ENCODE measurements at regions not wholly inside any gene's neighbourhood (a gene's known extent, or its start where the extent isn't known, plus 50 kb on each side); places are given as distances from the start of the nearest gene placed in this dataset.

DNA sequence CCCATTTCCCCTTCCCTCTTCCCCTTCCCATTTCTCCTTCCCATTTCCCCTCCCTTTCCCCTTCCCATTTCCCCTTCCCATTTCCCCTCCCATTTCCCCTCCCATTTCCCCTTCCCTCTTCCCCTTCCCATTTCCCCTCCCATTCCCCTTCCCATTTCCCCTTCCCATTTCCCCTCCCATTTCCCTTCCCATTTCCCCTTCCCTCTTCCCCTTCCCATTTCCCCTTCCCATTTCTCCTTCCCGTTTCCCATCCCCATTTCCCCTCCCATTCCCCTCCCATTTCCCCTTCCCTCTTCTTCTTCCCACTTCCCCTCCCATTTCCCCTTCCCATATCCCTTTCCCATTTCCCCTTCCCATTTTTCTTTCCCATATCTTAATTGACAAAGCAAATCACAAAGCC is 109.0 kb downstream of the OLFM1 start:
- no peak for DNase-seq (ENCODE audit: low spot score)

DNA sequence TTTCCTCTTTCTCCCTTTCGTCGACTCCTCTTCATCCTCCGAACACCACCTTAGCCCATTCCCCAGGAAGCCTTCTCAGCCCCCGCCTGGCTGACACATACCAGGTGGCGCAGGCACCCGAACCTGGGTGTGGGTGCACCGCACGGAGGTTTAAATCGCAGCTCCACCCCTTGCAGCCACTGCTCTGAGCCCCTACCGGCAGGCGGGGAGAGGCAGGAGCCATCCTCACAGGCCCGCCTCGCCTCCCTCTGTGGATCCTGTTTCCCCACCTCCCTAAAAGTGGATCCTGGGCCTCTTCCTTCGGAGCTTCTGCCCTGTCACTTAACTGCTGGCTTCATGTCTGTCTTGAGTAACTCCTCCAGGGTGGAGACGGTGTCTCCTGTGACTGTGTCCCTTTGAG is 110.7 kb downstream of the OLFM1 start:
- no peak for DNase-seq (ENCODE audit: low spot score)

DNA sequence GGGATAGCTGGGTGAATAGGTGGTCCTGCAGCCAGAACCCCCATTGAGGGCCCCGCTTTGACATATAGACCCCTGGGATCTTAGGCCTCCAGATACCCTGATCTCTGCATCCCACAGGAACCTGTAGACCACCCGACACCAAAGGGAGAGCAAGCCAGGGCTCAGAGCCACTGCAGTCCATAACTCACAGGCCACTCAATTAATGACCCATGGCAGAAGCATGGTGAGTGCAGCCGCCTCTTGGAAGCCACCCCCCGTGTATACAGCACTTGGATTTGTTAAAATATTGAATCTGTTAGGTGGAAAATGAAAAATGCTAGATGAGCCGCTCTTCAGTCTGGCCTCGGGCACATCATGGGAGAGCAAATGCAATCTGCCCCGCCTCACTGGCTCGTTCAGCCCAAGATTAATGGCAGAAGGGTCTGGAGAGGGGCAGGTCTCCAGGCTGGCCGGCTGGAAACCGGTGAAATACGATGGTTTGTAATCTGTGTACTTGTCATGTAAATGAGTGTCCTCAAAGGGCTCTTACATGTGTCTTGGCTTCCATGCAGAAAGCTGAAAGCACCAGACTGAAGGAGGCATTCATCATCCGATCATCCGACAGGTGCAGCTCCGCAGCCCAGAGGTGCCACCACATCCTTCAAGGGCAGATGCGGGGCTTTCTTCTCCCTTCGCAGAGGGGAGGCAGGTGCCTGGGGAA is 111.3 kb downstream of the OLFM1 start:
- no peak for DNase-seq (ENCODE audit: low spot score)

DNA sequence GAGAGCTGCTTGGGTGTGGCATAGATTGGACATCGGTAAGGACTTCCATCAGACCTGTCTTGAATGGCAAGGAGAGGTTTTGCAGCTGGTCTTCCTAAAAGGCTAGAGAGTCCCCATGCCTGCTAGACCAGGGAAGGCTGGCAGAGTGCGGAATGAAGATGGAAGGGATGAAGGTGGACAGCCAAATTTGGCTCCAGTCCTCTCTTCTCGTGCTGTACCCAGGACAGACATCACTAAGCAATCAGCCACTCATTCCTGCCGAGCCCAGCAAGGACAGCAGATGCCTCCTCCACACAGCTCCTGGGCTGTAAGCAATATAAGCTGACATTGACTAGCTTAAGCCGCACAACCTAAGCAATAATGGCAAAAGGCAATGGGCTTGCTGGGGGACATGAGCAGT is 112.0 kb downstream of the OLFM1 start:
- no peak for DNase-seq (ENCODE audit: low spot score)

DNA sequence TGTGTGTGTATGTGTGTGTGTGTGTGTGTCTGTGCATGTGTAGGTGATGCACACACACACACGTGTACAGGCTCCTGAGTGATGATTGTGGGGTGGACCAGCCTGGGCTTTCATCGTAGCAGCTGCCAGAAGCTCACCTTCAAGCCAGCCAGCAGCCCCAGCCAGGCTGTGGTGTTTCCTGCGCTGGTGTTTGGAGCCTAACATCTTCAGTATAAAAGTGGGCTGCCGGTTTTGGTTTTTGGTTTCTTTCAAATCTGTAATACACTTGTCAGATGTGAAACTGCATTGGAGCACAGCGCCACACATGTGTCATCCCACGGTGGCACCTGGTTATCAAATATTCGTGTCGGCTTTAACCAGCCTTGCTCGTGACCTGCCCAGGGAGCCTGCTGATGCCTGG is 114.2 kb downstream of the OLFM1 start:
- no peak for DNase-seq (ENCODE audit: low spot score)

DNA sequence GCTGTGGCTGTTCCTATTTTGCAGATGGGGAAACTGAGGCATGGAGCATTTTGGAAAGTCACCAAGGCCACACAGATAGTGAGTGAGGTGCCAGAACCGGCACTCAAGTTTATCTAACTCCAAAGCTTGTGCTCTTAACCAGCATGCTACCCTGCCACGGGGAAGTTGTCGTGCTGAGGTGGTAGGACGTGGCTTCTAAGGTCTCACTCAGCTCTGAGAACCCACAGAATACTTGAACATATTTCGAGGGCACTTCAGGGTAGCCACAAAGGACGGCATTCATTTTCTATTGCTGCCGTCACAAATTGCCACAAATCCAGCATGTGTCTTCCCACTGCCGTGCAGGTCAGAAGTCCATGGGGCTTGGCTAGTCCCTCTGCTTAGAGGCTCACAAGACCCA is 116.7 kb downstream of the OLFM1 start:
- no peak for DNase-seq (ENCODE audit: low spot score)

DNA sequence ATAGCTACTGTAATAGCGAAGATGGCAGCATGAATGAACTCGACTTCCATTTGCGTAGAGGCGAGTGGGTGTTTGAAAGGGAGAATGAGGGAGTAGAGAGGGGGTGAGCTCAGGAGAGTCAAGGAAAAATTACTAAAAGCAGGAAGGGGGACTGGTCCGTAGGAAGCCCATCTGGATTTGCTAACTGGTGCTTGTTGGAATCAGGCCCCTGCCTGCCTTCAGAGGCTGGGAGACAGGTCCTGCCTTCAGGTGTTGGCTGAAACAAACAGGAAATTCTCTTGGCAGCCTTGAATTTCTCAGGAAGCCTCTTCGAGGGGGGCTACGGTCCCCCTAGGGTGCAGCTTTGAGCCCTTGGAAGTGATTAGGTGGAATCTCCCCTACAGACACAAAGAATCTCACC is 121.7 kb downstream of the OLFM1 start:
- DNase-seq (ENCODE audit: low spot score): no peak

DNA sequence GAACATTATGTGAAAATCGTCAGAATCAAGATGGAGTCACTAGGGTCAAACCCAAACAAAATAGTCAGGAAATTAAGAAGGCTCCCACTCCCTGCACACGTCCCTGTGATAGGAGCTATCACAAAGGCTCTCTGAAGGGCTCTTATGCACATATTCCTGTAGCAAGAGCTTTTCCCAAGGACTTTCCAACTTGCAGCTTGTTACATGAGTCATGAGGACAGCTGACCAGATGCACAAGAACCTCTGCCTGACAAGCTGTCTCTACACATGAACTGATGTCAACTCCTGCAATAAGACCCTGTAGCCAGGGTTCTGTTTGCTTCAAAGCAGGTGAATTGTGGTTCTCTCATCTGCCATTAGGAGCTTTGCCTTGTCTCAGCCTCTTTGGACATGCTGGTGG is 122.4 kb downstream of the OLFM1 start:
- no peak for DNase-seq (ENCODE audit: low spot score)

DNA sequence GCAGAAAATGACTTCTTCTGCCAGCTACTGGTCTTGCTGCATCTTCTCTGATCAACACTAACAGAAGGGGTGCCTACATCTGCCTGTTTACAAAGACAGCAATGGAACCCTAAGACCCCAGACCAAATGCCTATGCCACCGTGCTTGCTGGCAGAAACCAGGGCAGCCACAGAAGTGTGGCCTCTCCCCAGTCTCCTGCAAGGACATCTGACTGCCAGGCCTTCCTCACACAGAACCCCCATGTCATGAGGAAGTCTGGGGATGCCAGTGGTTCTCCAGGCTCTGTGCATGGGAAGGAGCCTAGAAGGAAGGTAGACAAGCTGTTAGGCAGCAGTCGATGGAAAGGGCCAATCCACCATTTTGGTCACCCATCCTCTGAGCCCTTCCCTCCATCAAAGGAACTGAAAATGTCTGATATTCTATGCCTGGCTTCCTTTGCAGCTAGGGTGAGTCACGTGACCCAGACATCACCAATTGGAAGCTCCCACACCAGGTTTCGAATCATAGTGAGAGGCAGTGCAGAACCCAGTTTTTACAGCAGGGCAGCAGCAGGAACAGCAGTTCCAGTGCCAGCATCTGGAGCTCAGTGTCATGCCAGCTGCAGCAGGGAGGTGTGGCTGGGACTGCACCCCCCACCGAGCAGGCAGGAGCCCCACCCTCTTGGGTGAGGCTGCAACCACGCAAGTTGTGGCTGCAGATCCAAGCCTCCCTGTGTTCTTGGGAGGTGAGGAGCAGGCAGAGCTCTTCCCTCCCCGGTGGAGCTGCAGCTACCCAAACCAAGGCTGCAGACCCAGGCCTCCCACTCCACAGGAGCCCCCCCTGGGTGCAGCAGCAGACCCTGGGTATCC is 123.4 kb downstream of the OLFM1 start:
- DNase-seq (ENCODE audit: low spot score): no peak

DNA sequence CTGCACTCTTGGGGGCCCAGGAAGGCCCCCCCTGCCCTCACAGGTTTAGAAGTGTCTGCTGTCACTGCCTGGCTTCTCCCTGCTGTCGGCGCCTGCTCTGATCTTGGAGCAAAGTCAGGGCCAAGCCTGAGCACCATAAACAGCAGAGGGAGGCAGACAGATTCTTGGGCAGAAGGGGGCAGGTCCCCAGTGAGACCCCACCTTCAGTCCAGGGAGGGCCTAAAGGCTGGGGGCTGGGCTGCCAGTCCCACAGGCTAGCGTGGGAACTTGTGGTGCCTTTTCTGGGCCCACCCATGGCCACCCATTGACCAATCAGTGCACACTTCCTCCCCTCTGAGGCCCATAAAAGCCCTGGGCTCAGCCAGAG is 124.0 kb downstream of the OLFM1 start:
- DNase-seq (ENCODE audit: low spot score): no peak

DNA sequence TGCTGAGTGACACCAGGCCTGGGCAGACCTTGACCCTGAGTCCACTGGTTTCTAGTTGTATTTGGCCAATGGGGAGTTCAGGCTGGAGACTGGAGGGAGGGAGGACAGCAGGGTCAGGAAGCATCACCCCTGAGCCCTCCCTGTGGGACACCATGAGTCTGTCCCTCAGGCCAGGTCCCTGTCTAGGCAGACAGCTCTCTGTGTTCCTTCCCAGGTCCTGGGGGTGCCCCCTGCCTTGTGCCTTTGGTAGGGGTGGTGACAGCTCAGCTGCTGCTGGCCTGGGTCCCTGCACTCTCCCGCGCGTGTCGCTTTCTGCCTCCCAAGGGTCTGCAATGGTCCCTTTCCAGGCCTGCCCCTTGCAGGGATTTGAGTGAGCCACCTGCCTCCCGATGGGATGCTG is 125.5 kb downstream of the OLFM1 start:
- DNase-seq (ENCODE audit: low spot score): no peak

DNA sequence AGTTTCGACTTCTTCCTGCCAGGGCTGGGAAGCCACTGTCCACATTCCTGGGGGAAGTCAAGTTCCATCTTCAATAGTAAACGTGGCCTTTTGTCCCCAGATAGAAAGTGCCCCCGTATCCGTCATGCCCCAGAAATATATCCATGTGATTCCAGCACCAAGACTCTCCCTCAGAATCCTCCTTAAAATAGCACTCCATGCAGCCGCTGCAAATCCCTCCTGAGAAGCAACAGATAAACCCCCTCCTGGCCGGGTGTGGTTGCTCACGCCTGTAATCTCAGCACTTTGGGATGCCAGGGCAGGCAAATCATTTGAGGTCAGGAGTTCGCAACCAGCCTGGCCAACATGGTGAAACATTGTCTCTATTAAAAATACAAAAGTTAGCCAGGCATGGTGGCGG is 126.1 kb downstream of the OLFM1 start:
- no peak for DNase-seq (ENCODE audit: low spot score)

DNA sequence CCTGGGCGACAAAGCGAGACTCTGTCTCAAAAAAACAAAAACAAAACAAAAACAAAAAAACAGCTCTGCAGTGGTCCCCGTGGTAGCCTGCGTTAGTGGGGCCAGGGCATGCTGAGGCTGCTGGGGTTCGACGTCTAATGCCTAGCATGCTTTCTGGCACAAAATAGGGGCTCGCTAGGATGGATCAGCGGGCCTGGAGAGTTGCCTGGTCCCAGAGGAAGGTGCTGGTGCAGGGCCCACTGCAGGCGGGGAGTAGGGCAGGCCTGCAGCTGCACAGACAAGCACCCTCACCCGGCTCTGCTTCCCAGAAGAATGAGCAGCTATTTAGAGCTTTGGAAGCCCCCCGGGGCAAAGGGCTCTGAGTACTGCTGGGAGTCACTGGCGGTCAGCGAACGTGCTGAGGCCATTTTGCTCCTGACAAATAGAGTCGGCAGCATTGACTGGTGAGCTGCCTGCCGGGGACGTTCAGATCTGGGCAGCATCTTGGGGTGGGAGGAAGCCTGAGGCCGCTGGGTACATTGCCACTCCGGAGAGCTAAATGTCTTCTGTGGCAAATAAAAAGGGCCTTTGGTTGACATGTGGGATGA is 126.7 kb downstream of the OLFM1 start:
- no peak for DNase-seq (ENCODE audit: low spot score)

DNA sequence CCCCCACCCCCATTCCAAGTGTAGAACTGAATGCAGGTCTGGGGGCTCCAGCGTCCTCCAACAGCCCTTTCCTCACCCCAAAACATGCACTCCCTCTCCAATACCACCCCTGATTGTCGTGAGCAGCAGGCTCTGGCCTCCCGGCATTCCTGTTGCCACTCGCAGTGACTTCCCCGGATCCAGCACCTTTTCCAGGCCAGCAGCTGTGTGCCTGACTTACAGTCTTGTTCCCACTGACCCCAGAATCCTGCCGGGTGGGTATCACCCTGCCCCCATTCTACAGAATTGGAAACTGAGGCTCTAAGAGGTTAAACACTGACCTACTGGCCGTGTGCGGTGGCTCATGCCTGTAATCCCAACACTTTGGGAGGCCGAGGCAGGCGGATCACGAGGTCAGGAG is 127.2 kb downstream of the OLFM1 start:
- DNase-seq (ENCODE audit: low spot score): no peak

DNA sequence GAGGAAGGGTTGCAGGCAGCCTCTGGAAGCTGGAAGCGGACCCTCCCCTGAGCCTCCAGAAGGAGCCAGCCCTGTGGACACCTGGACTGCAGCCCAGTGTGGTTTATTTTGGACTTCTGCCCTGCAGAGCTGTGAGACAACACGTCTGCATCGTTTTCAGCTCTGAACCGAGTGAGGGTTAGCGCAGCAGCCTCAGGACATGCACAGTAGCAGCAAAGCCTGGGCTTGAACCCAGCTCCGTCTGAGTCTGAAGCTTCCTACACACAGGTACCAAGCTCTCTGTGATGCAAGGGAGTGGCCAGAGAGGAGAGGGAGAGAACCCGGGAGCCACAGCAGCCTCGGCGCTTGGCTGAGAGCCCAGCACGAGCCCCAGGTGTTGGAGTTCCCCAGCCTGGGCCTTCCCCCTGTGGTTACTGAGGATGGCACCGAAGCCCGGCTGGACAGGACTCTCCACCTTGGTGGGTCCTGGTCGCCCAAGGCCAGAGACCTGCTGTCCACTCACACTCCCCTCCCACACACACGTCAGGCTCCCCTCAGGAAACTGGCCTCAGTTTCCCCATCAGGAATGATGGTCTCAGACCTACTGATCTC is 128.2 kb downstream of the OLFM1 start:
- no peak for DNase-seq (ENCODE audit: low spot score)

DNA sequence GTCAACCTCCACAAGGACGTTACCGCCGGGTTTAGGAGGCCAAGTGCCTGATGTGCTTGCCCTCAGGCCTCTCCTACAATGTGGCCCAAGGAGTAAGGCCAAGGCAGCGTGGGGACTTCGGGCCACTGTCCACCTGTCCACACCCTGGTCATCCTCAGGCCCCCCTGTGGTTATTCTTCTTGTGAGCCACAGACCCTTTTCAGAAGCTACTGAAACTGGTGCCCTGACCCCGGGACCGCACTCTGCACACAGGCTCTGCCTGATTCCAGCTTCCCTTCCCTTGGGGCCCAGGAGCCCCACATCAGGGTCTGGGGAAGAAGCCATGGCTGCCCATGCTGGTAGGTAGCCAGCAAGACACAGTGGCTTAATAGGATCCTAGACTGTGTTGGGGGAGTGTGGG is 128.8 kb downstream of the OLFM1 start:
- DNase-seq (ENCODE audit: low spot score): no peak

DNA sequence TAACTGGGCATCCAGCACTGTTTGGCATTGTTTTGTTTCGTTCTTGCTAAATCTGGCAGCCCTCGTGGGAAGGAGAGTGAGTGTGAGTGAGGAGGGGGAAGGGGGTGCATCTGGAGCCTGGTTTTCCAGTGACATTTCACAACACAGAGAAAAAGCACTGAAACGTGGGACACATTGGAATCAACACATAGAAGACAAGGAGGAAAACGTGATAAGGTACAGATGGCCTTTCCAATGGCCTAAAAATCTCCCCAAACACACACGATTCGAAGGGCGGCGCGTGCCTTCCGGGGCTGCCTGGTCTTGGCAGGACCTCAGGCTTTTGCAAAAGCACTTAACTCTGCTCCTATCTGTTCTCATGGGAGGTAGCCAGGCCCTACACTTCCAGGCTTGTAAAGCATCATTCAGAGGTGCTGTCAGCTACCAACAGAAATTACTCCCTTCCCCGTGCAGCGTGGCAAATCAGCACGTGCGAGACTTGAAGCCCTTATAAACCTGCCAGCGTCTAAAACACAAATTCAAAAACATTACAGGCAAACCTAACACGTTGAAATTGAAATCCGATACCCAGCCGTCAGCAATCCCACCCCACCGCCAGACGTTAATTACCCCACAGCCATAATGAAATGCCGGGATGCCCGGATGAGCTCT is 129.4 kb downstream of the OLFM1 start:
- DNase-seq (ENCODE audit: low spot score): no peak

DNA sequence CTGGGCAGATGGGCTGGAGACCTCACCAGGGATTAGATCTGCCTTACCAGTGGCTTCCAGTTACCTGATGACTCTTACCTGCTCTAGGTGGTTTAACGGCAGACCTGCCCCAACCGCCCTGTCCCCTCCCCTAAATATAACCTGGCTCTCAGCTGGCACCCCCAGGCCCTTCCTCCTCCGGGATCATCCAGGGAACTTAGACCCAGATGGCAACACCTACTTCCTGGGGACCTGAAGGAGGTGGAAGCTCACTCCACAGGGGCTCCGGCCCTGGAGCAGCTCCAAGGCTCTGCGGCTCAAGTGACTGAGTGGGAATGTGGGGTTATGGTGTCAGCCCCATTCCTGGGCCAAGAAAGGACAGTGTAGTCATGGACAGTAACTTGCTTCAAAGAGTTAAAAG is 130.4 kb downstream of the OLFM1 start:
- no peak for DNase-seq (ENCODE audit: low spot score)

DNA sequence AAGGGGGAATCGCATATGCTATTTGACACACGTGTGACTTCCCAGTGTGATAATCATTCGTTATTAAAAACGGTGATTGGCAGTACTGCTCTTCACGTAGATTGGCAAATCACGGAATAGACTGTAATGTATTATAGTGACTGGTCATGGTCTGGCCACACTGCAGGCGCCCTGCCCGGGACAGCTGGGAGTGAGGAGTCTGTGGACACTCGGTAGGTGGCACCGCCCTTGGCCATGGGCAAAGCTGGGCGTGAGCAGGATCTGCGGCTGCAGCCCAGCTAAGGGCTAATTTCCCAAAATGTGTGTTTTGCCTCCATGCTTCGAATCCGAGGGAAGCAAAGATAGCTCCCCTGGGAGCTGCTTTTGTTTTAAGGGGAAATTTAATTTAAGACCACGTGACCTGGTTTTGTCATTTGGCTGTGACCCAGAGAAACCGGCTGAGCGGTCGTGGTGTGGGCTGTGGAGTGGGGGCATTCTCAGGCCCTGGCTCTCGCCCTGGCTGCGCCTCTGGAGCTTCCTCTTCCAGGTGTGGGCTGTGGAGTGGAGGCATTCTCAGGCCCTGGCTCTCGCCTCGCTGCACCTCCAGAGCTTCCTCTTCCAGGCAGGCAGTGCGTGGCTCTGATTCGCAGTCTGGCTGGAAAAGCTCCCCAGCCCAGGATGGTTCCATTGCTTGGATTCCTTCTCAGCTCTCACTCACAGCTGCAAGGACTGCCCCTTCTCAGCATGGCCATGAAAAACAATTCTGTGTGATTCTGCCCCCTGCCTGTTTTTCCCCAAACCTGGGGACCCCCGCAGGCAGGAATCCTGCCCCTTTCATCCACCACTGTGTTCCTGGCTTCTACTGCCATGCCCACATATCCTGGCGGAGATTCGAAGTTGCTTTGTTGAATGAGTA is 131.1 kb downstream of the OLFM1 start:
- DNase-seq (ENCODE audit: low spot score): no peak

DNA sequence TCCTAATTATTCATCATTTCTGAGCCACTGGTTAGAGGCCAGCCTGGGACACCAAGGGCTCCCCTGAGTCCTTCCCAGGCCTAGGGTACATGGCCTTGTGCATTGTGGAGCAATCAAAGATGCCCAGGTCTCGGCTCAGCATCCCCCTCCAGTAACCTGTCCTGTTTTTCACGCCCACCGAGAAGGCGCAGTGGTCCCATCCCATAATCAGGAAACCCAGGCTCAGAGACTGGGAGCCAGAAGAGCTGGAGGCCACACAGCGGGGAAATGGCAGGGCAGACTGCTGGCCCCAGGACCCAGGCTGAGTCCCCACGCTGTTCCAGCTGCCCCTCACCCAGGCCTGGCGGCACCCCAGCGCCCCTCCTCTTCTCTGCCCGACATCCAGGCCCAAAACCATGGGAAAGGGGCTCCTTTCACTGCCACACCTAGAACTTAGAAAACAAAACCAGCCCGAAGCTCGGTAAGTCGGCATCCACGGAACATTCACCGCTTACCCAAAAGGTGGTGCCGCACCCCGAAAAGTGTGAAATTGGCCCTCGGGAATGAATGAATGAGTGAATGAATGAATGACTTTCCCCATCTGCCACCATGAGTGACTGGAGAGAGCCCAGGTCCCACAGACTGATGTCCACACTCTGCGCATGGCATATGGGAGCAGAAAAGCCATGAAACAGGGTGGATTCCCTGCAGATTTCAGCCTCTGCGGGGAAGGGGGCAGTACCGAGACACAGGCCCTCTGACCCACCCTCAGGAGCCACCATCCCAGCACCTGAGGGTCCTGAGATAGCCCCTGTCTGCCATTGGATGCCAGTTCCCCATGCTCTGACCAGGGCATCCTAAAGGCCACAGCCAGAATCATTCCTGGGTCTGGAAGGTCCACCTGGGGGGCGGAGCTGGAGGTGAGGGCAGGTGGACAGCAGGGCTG is 132.5 kb downstream of the OLFM1 start:
- no peak for DNase-seq (ENCODE audit: low spot score)
